ENCODE measurements at regions not wholly inside any gene's neighbourhood (a gene's known extent, or its start where the extent isn't known, plus 50 kb on each side); places are given as distances from the start of the nearest gene placed in this dataset.

GRCh38 chr13:82802528-82802927, 1079.7 kb downstream of the SLITRK1 start:
- DNase-seq (ENCODE audit: low read depth in 1 of 2, low spot score in 1 of 2), result no peak
- Histone ChIP-seq H3K4me3 (replicated peaks; ENCODE audit: insufficient read depth, low read length) (no peak overlapping the region), H3K27ac (replicated peaks) (no peak overlapping the region), H3K27me3 (ENCODE audit: insufficient read depth, poor library complexity, severe bottlenecking) (no peaks in the 10 kb centered on the region)
- TF ChIP-seq REST (IDR thresholded peaks at IDR 0.05; ENCODE audit: insufficient replicate concordance, low read depth) (no peak), GABPA (IDR thresholded peaks at IDR 0.05; ENCODE audit: low read depth) (no peak), SPI1 (IDR thresholded peaks at IDR 0.05; ENCODE audit: borderline replicate concordance, low read depth) (no peak), POLR2AphosphoS5 (IDR thresholded peaks at IDR 0.05; ENCODE audit: low read depth) (no peak), CTCF (IDR thresholded peaks at IDR 0.05; ENCODE audit: insufficient read depth, low read length) (no peak)

GRCh38 chr13:82800391-82800790, 1081.9 kb downstream of the SLITRK1 start:
- H3K27me3 ChIP-seq (ENCODE audit: insufficient read depth, poor library complexity, severe bottlenecking), result no peaks in the 10 kb centered on the region
- H3K27ac ChIP-seq (replicated peaks), result no peak overlapping the region
- TF ChIP-seq CTCF (IDR thresholded peaks at IDR 0.05; ENCODE audit: insufficient read depth, low read length), result no peak
- no peak for TF ChIP-seq SPI1 (IDR thresholded peaks at IDR 0.05; ENCODE audit: borderline replicate concordance, low read depth)
- no peak for TF ChIP-seq GABPA (IDR thresholded peaks at IDR 0.05; ENCODE audit: low read depth)
- TF ChIP-seq REST (IDR thresholded peaks at IDR 0.05; ENCODE audit: insufficient replicate concordance, low read depth), result no peak
- no peak for TF ChIP-seq POLR2AphosphoS5 (IDR thresholded peaks at IDR 0.05; ENCODE audit: low read depth)
- H3K4me3 ChIP-seq (replicated peaks; ENCODE audit: insufficient read depth, low read length), result no peak overlapping the region
- no peak for DNase-seq (ENCODE audit: low read depth in 1 of 2, low spot score in 1 of 2)

GRCh38 chr13:82797876-82798275, 1084.4 kb downstream of the SLITRK1 start:
- Histone ChIP-seq H3K27ac (replicated peaks) (no peak overlapping the region), H3K27me3 (ENCODE audit: insufficient read depth, poor library complexity, severe bottlenecking) (no peaks in the 10 kb centered on the region), H3K4me3 (replicated peaks; ENCODE audit: insufficient read depth, low read length) (no peak overlapping the region)
- no peak for DNase-seq (ENCODE audit: low read depth in 1 of 2, low spot score in 1 of 2)
- TF ChIP-seq SPI1 (IDR thresholded peaks at IDR 0.05; ENCODE audit: borderline replicate concordance, low read depth) (no peak), POLR2AphosphoS5 (IDR thresholded peaks at IDR 0.05; ENCODE audit: low read depth) (no peak), CTCF (IDR thresholded peaks at IDR 0.05; ENCODE audit: insufficient read depth, low read length) (no peak), REST (IDR thresholded peaks at IDR 0.05; ENCODE audit: insufficient replicate concordance, low read depth) (no peak), GABPA (IDR thresholded peaks at IDR 0.05; ENCODE audit: low read depth) (no peak)

All from HL-60 (cell line).